Heart left ventricle (tissue), 16 donors: ENCODE measurements at regions not wholly inside any gene's neighbourhood (a gene's known extent, or its start where the extent isn't known, plus 50 kb on each side); places are given as distances from the start of the nearest gene placed in this dataset.

ENCODE experiments used
- ATAC-seq, 4 donors: fragments of 200-7000 bp; cut with Tn5 transposase; one replicate each; pipeline ENCODE4 v1.9.1; 2020 to 2022; ENCODE audit warnings: moderate library complexity in 4 of 4, mild to moderate bottlenecking in 3 of 4, moderate number of reproducible peaks in 1 of 4
- DNase-seq, 5 donors: peaks; one replicate each; pipeline ENCODE4 v3.0.0-alpha.2; 2020
- H3K27ac ChIP-seq, 12 donors: fragments of 200-600 bp; sonication (generic) in 4 of 12; one replicate each; pipeline versions ENCODE4 v1.5.0 to v1.8.0; 2016 to 2022; ENCODE audit warnings: mild to moderate bottlenecking in 2 of 12
- H3K27me3 ChIP-seq, 9 donors: fragments of 200-600 bp; sonication (generic) in 2 of 9; one replicate each; pipeline versions ENCODE4 v1.5.1 to v1.8.0; 2016 to 2022; ENCODE audit warnings: mild to moderate bottlenecking in 3 of 9
- H3K36me3 ChIP-seq, 9 donors: fragments of 200-600 bp; sonication (generic) in 2 of 9; one replicate each; pipeline versions ENCODE4 v1.5.0 to v1.8.0; 2018 to 2022; ENCODE audit warnings: mild to moderate bottlenecking in 2 of 9
- H3K4me1 ChIP-seq, 12 donors: fragments of 200-600 bp; sonication (generic) in 4 of 12; one replicate each; pipeline versions ENCODE4 v1.5.0 to v1.8.0; 2016 to 2022; ENCODE audit warnings: mild to moderate bottlenecking in 3 of 12
- H3K4me3 ChIP-seq, 12 donors: fragments of 200-600 bp; sonication (generic) in 4 of 12; one replicate each; pipeline versions ENCODE4 v1.5.0 to v1.8.0; 2017 to 2022; ENCODE audit warnings: mild to moderate bottlenecking in 9 of 12, moderate library complexity in 4 of 12
- H3K9me3 ChIP-seq, 12 donors: fragments of 200-600 bp; sonication (generic) in 4 of 12; one replicate each; pipeline versions ENCODE4 v1.5.0 to v1.8.0; 2016 to 2022; ENCODE audit warnings: mild to moderate bottlenecking in 1 of 12
- CTCF ChIP-seq, 12 donors: fragments of 200-600 bp; sonication (generic) in 4 of 12; IDR thresholded peaks; one replicate each; pipeline versions ENCODE4 v1.5.0 to v1.8.0; 2018 to 2022; ENCODE audit warnings: antibody characterized with exemption in 12 of 12, mild to moderate bottlenecking in 5 of 12
- POLR2A ChIP-seq, 2 donors: fragments of 450-650 bp; IDR thresholded peaks; one replicate each; pipeline ENCODE4 v1.6.1; 2017; ENCODE audit warnings: antibody characterized with exemption in 2 of 2, mild to moderate bottlenecking in 2 of 2, moderate library complexity in 2 of 2
- WGBS, 4 donors: extraction: QIAGEN DNeasy Blood & Tissue Kit in 2 of 4; methylation state at CpG; one replicate each; pipeline versions ENCODE4 v1.1.5 to v1.1.7; 2013 to 2018; 5-methylcytosine and 5-hydroxymethylcytosine counted together
- intact Hi-C, 10 donors: fragments of 100-400 bp; cut with DNase I; formaldehyde crosslinking; loops; one replicate each; pipeline versions ENCODE4 v1.11.1 to v1.14.2; 2022
- donor health status: ischemic (EF 13 %, LVEDD 7.1; RV severe dilation, severe dysfunction).
- donor health status: healthy with polysubstance abuse.
- donor health status: DM: no; HTN: yes; CAD: no.
- donor health status: DM: no; HTN: no; CAD: no.
- donor health status: ischemic (EF 25% LVEDD 6.9; RV normal size, moderate dysfunction).
- donor health status: ischemic (EF 25% LVEDD 5.7; RV mildly dilated, moderate dysfunction).
- donor health status: healthy.
- donor health status: DM: yes; HTN: yes; CAD: no.
- donor health status: ischemic (EF 35%, LVEDD 5.7; RV mildly dilated, moderate dysfunction).
- donor health status: nonischemic (EF 11% LVEDD 7.7; RV severe dilation, severe dysfunction).
- donor health status: DM: yes; HTN: yes; CAD: no.
- donor health status: PGD.
- donor health status: ischemic (EF 29% LVEDD 5.4; RV normal size, mild dysfunction).
- donor health status: nonischemic (EF 23%, LVEDD 6.1; RV moderate dilation, normal function).

GRCh38 chr12:19021240-19021639 lies 108.3 kb upstream of the PLEKHA5 start:
- intact Hi-C loops = no loop called here
- ATAC-seq (no peak), DNase-seq (no peak)
- Histone ChIP-seq H3K36me3 (no peaks in the 10 kb centered on the region), H3K4me1 (peaks cover 0 to 10% (median 0%) of the 10 kb centered on the region in 12 donors), H3K4me3 (no peak overlapping the region), H3K9me3 (peaks cover 0 to 7% (median 0%) of the 10 kb centered on the region in 12 donors), H3K27ac (no peak overlapping the region), H3K27me3 (no peaks in the 10 kb centered on the region)
- 89 to 92% (median 90%) methylated on average over 4 of the region's 4 CpGs for WGBS, 4 donors
- TF ChIP-seq CTCF (IDR thresholded peaks at IDR 0.05) (no peak), POLR2A (IDR thresholded peaks at IDR 0.05) (no peak)

DNA sequence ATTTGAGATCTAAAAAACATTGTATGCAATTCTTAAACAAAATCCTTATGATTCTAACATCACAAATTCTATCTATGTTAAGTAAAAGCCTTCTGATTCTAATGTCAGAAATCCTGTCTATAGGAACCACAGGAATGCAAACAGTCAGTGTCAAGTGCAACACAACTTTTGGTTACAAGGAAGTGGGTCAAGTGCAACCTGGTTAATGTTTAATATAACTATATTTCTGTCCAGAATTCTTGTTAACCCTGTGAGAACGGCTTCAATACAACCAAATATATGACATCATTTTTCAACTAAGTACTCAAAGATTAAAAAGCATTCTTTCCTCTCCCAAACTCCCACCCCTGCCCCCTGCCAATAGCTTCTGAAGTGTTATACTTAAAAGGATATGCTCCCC lies 107.9 kb upstream of the PLEKHA5 start:
- Histone ChIP-seq H3K27ac (no peak overlapping the region), H3K9me3 (peaks cover 0 to 7% (median 0%) of the 10 kb centered on the region in 12 donors), H3K27me3 (no peaks in the 10 kb centered on the region), H3K4me3 (no peak overlapping the region), H3K4me1 (peaks cover 0 to 12% (median 3%) of the 10 kb centered on the region in 12 donors), H3K36me3 (no peaks in the 10 kb centered on the region)
- WGBS, 4 donors = 65 to 82% (median 75%) methylated on average over 1 of the region's 1 CpG
- DNase-seq = no peak
- ATAC-seq = no peak
- intact Hi-C loops = no loop called here
- TF ChIP-seq CTCF (IDR thresholded peaks at IDR 0.05) = no peak
- TF ChIP-seq POLR2A (IDR thresholded peaks at IDR 0.05) = no peak

DNA sequence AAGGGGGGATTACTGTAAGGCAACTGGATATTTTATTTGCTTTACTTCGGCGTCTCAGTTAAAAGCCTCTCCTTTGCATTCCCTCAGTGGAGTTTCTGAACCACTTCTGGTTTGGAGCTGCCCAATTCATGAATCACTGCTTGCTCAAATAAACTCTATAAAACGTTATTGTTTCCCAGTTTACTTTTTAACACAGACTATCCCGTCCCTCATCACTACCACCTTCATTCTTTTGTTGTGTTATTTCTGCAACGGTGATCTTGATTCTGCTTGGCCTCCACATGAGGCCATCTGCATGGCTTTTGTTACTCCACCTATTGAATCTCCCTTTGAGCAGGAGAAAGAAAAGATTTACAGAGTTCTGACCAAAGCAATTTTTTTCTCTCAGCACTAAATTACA lies 104.0 kb upstream of the PLEKHA5 start:
- Histone ChIP-seq H3K27ac (no peak overlapping the region), H3K36me3 (no peaks in the 10 kb centered on the region), H3K4me3 (no peak overlapping the region), H3K27me3 (no peaks in the 10 kb centered on the region), H3K9me3 (peaks cover 0 to 7% (median 0%) of the 10 kb centered on the region in 12 donors), H3K4me1 (peaks cover 0 to 7% (median 1%) of the 10 kb centered on the region in 12 donors)
- 86 to 90% (median 89%) methylated on average over 5 of the region's 5 CpGs for WGBS, 4 donors
- ATAC-seq = no peak
- intact Hi-C loops = no loop called here
- TF ChIP-seq POLR2A (IDR thresholded peaks at IDR 0.05) (no peak), CTCF (IDR thresholded peaks at IDR 0.05) (no peak)
- DNase-seq = no peak

DNA sequence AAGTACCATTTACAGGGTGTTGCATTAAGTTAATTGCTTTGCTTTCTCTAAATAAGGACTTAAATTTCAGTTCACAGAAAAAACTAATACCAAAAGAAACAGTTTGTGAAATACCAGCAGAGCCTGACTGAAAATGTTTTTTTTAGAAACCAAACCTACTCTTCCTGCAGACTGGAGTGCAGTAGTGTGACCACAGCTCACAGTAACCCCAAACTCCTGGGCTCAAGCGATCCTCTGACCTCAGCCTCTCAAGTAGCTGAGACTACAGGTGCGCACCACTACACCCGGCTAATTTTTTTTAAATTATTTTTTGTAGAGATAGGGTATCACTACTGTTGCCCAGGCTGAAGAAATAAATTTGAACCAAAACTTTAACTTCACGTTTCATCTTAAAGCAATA lies 103.5 kb upstream of the PLEKHA5 start:
- TF ChIP-seq POLR2A (IDR thresholded peaks at IDR 0.05) = no peak
- no peak for TF ChIP-seq CTCF (IDR thresholded peaks at IDR 0.05)
- peaks cover 0 to 7% (median 0%) of the 10 kb centered on the region in 12 donors for H3K9me3 ChIP-seq
- no peak overlapping the region for H3K4me3 ChIP-seq
- no peaks in the 10 kb centered on the region for H3K36me3 ChIP-seq
- H3K27me3 ChIP-seq = no peaks in the 10 kb centered on the region
- H3K27ac ChIP-seq = no peak overlapping the region
- no peak for DNase-seq
- H3K4me1 ChIP-seq = peaks cover 0 to 7% (median 1%) of the 10 kb centered on the region in 12 donors
- intact Hi-C loops = no loop called here
- 90 to 94% (median 92%) methylated on average over 4 of the region's 4 CpGs for WGBS, 4 donors
- no peak for ATAC-seq
